NCI-H1105 (cell line): ENCODE measurements at regions not wholly inside any gene's neighbourhood (a gene's known extent, or its start where the extent isn't known, plus 50 kb on each side); places are given as distances from the start of the nearest gene placed in this dataset.

Experiments
- DNase-seq: peaks from one replicate; lab custom pipeline; 2025; lab: John Stamatoyannopoulos, UW

GRCh38 chr5:162324328-162324727 lies 256.8 kb downstream of the GABRG2 start:
- no peak for DNase-seq

- no peak for DNase-seq
Observed at GRCh38 chr5:162325143-162325727, 257.7 kb downstream of the GABRG2 start.

GRCh38 chr5:162334944-162335343 lies 267.4 kb downstream of the GABRG2 start:
- no peak for DNase-seq

GRCh38 chr5:162360373-162360931 lies 292.9 kb downstream of the GABRG2 start:
- no peak for DNase-seq

- DNase-seq: no peak
Observed at GRCh38 chr5:162372256-162372655, 304.7 kb downstream of the GABRG2 start.

GRCh38 chr5:162377895-162378294 lies 310.3 kb downstream of the GABRG2 start:
- no peak for DNase-seq

- DNase-seq: no peak
Observed at GRCh38 chr5:162382839-162383238, 315.3 kb downstream of the GABRG2 start.

- no peak for DNase-seq
Observed at GRCh38 chr5:162384225-162384624, 316.7 kb downstream of the GABRG2 start.

GRCh38 chr5:162391833-162392232 lies 324.3 kb downstream of the GABRG2 start:
- DNase-seq: no peak

GRCh38 chr5:162392336-162392735 lies 324.8 kb downstream of the GABRG2 start:
- DNase-seq: no peak

GRCh38 chr5:162393534-162393933 lies 326.0 kb downstream of the GABRG2 start:
- DNase-seq: no peak

- DNase-seq: no peak
Observed at GRCh38 chr5:162407614-162408013, 340.0 kb downstream of the GABRG2 start.

- DNase-seq: no peak
Observed at GRCh38 chr5:162410365-162410764, 342.8 kb downstream of the GABRG2 start.

GRCh38 chr5:162429142-162429541 lies 361.6 kb downstream of the GABRG2 start:
- no peak for DNase-seq

- DNase-seq: no peak
Observed at GRCh38 chr5:162434281-162434680, 366.7 kb downstream of the GABRG2 start.

GRCh38 chr5:162436055-162436454 lies 368.5 kb downstream of the GABRG2 start:
- no peak for DNase-seq

- no peak for DNase-seq
Observed at GRCh38 chr5:162444129-162444762, 376.7 kb downstream of the GABRG2 start.

- no peak for DNase-seq
Observed at GRCh38 chr5:162456086-162456485, 388.5 kb downstream of the GABRG2 start.

GRCh38 chr5:162466011-162466410 lies 398.4 kb downstream of the GABRG2 start:
- DNase-seq: no peak

GRCh38 chr5:162473041-162473714 lies 405.6 kb downstream of the GABRG2 start:
- DNase-seq: no peak

- DNase-seq: no peak
Observed at GRCh38 chr5:162474239-162474638, 406.7 kb downstream of the GABRG2 start.

- DNase-seq: no peak
Observed at GRCh38 chr5:162484095-162484494, 416.5 kb downstream of the GABRG2 start.

- DNase-seq: no peak
Observed at GRCh38 chr5:162484986-162485385, 417.4 kb downstream of the GABRG2 start.
